Neural cell (in vitro differentiated cells): ENCODE measurements at regions not wholly inside any gene's neighbourhood (a gene's known extent, or its start where the extent isn't known, plus 50 kb on each side); places are given as distances from the start of the nearest gene placed in this dataset.

ENCODE experiments used
- EZH2 ChIP-seq: fragments of 200-600, 300-800 bp; shearing (Covaris generic), sonication (generic); IDR thresholded peaks from 2 replicates; pipeline ENCODE4 v1.6.1; 2014; ENCODE audit warnings: antibody characterized with exemption, low read length, borderline replicate concordance, mild to moderate bottlenecking; ENCODE audit not compliant: insufficient read depth, poor library complexity, severe bottlenecking
- POLR2AphosphoS5 ChIP-seq: IDR thresholded peaks from 2 replicates; pipeline ENCODE4 v1.6.1; 2012

- TF ChIP-seq POLR2AphosphoS5 (no peak), EZH2 (no peak)
These were observed 175.8 kb downstream of the CSNK2A3 start for GRCh38 chr11:11177156-11177808.
